Mesenchymal stem cell (in vitro differentiated cells and primary cell): ENCODE measurements at regions not wholly inside any gene's neighbourhood (a gene's known extent, or its start where the extent isn't known, plus 50 kb on each side); places are given as distances from the start of the nearest gene placed in this dataset.

ENCODE experiments used
- DNase-seq: peaks from one replicate; pipeline ENCODE4 v3.0.0-alpha.2; 2013
- H2AFZ ChIP-seq: one replicate; pipeline ENCODE4 v1.6.1; 2013; ENCODE audit warnings: low read depth, mild to moderate bottlenecking, control low read depth, inconsistent platforms, low read length, moderate library complexity
- H2AK5ac ChIP-seq: 2 replicates; pipeline ENCODE4 v1.6.1; 2013; ENCODE audit warnings: low read length, moderate library complexity, mild to moderate bottlenecking, inconsistent platforms; ENCODE audit not compliant: severe bottlenecking
- H2BK120ac ChIP-seq: one replicate; pipeline ENCODE4 v1.6.1; 2013; ENCODE audit warnings: low read depth, mild to moderate bottlenecking, inconsistent platforms, low read length, moderate library complexity
- H2BK12ac ChIP-seq, 2 experiments: one replicate each; pipeline ENCODE4 v1.6.1; 2013; ENCODE audit warnings: inconsistent platforms in 2 of 2, low read length in 2 of 2, mild to moderate bottlenecking in 2 of 2, moderate library complexity in 2 of 2, control low read depth in 1 of 2
- H2BK15ac ChIP-seq: one replicate; pipeline ENCODE4 v1.6.1; 2013; ENCODE audit warnings: mild to moderate bottlenecking, low read depth, inconsistent platforms; ENCODE audit not compliant: poor library complexity, severe bottlenecking
- H2BK5ac ChIP-seq: 2 replicates; pipeline ENCODE4 v1.6.1; 2013; ENCODE audit warnings: low read depth, mild to moderate bottlenecking, low read length, control low read depth, inconsistent platforms; ENCODE audit not compliant: poor library complexity, severe bottlenecking
- H3K14ac ChIP-seq, 2 experiments: one replicate each; pipeline ENCODE4 v1.6.1; 2013; ENCODE audit warnings: inconsistent platforms in 2 of 2, low read length in 2 of 2, control low read depth in 1 of 2, mild to moderate bottlenecking in 1 of 2, moderate library complexity in 1 of 2
- H3K18ac ChIP-seq, 2 experiments: one replicate each; pipeline ENCODE4 v1.6.1; 2013; ENCODE audit warnings: inconsistent platforms in 2 of 2, low read length in 2 of 2, control low read depth in 1 of 2, low read depth in 1 of 2, mild to moderate bottlenecking in 1 of 2
- H3K23ac ChIP-seq, 2 experiments: one replicate each; pipeline ENCODE4 v1.6.1; 2013; ENCODE audit warnings: inconsistent platforms in 2 of 2, low read length in 2 of 2, mild to moderate bottlenecking in 2 of 2, moderate library complexity in 2 of 2, control low read depth in 1 of 2
- H3K27ac ChIP-seq: 2 replicates; pipeline ENCODE4 v1.5.1; 2013; ENCODE audit warnings: mild to moderate bottlenecking, moderate library complexity, low read length, control low read depth, inconsistent platforms; ENCODE audit not compliant: poor library complexity, severe bottlenecking
- H3K27me3 ChIP-seq, 2 experiments: 2 replicates each; pipeline versions ENCODE4 v1.6.1 to v1.7.0; 2013; ENCODE audit warnings: low read length in 2 of 2, mild to moderate bottlenecking in 2 of 2, moderate library complexity in 2 of 2, control low read depth in 1 of 2, inconsistent platforms in 1 of 2; ENCODE audit not compliant: control insufficient read depth in 1 of 2, insufficient read depth in 1 of 2
- H3K36me3 ChIP-seq, 2 experiments: 2 replicates each; pipeline versions ENCODE4 v1.6.1 to v1.7.0; 2013; ENCODE audit warnings: low read length in 2 of 2, control low read depth in 1 of 2, inconsistent platforms in 1 of 2, low read depth in 1 of 2, mild to moderate bottlenecking in 1 of 2; ENCODE audit not compliant: insufficient read depth in 2 of 2, control insufficient read depth in 1 of 2
- H3K4ac ChIP-seq, 2 experiments: one replicate each; pipeline ENCODE4 v1.6.1; 2013; ENCODE audit warnings: inconsistent platforms in 2 of 2, low read length in 2 of 2, mild to moderate bottlenecking in 2 of 2, moderate library complexity in 2 of 2, control low read depth in 1 of 2, low read depth in 1 of 2
- H3K4me1 ChIP-seq: 2 replicates; pipeline ENCODE4 v1.6.1; 2013; ENCODE audit warnings: low read depth, low read length, control low read depth; ENCODE audit not compliant: control insufficient read depth, insufficient read depth
- H3K4me2 ChIP-seq: 2 replicates; pipeline ENCODE4 v1.6.1; 2013; ENCODE audit warnings: low read length, mild to moderate bottlenecking, inconsistent platforms; ENCODE audit not compliant: poor library complexity, severe bottlenecking
- H3K4me3 ChIP-seq, 2 experiments: 2 replicates each; pipeline versions ENCODE4 v1.5.1 to v1.7.0; 2013; ENCODE audit warnings: low read length in 2 of 2, mild to moderate bottlenecking in 2 of 2, control low read depth in 1 of 2, low read depth in 1 of 2; ENCODE audit not compliant: insufficient read depth in 1 of 2
- H3K79me1 ChIP-seq: replicated peaks from 2 replicates; pipeline ENCODE4 v1.6.1; 2013; ENCODE audit warnings: mild to moderate bottlenecking, control low read depth, low read length, inconsistent platforms; ENCODE audit not compliant: poor library complexity, severe bottlenecking
- H3K9ac ChIP-seq: 2 replicates; pipeline ENCODE4 v1.7.0; 2013; ENCODE audit warnings: mild to moderate bottlenecking, low read length, moderate library complexity
- H3K9me3 ChIP-seq: 2 replicates; pipeline ENCODE4 v1.7.0; 2013; ENCODE audit warnings: mild to moderate bottlenecking, low read length; ENCODE audit not compliant: control insufficient read depth
- H4K8ac ChIP-seq: one replicate; pipeline ENCODE4 v1.6.1; 2013; ENCODE audit warnings: inconsistent platforms, mild to moderate bottlenecking, low read length, moderate library complexity
- H4K91ac ChIP-seq: one replicate; pipeline ENCODE4 v1.6.1; 2013; ENCODE audit warnings: mild to moderate bottlenecking, low read length, inconsistent platforms
- WGBS: methylation state at CpG from one replicate; pipeline ENCODE4 v1.1.7; 2013; ENCODE audit warnings: mixed read lengths; 5-methylcytosine and 5-hydroxymethylcytosine counted together

- Histone ChIP-seq H3K27ac (no peak overlapping the region), H3K18ac (no peak overlapping the region), H2BK120ac (no peak overlapping the region), H3K9me3 (no peaks in the 10 kb centered on the region), H2BK12ac (no peak overlapping the region), H2AK5ac (no peak overlapping the region), H4K8ac (no peak overlapping the region), H3K4me2 (no peak overlapping the region), H3K4me1 (no peaks in the 10 kb centered on the region), H2BK5ac (no peak overlapping the region), H2BK15ac (no peak overlapping the region), H3K27me3 (peaks cover 0 to 14% of the 10 kb centered on the region in 2 experiments), H3K23ac (no peak overlapping the region), H3K36me3 (no peaks in the 10 kb centered on the region), H3K9ac (no peak overlapping the region), H3K79me1 (no peaks in the 10 kb centered on the region), H3K14ac (no peak overlapping the region), H2AFZ (no peak overlapping the region), H3K4ac (no peak overlapping the region), H4K91ac (no peak overlapping the region), H3K4me3 (no peak overlapping the region)
- 100% methylated on average over 1 of the region's 1 CpG for WGBS
- DNase-seq, result no peak
These were observed 225.9 kb upstream of the PITX2 start for GRCh38 chr4:110848787-110849186.

GRCh38 chr4:110849461-110849860, 226.6 kb upstream of the PITX2 start:
- H2BK15ac ChIP-seq, result no peak overlapping the region
- H3K4ac ChIP-seq, result no peak overlapping the region
- no peak overlapping the region for H2AK5ac ChIP-seq
- no peak overlapping the region for H2BK120ac ChIP-seq
- no peak overlapping the region for H4K91ac ChIP-seq
- no peak overlapping the region for H4K8ac ChIP-seq
- H3K9me3 ChIP-seq, result no peaks in the 10 kb centered on the region
- DNase-seq, result no peak
- H3K27me3 ChIP-seq, result peaks cover 0 to 14% of the 10 kb centered on the region in 2 experiments
- H3K79me1 ChIP-seq, result no peaks in the 10 kb centered on the region
- H3K4me1 ChIP-seq, result no peaks in the 10 kb centered on the region
- no peak overlapping the region for H3K27ac ChIP-seq
- 94% methylated on average over 4 of the region's 6 CpGs for WGBS
- H3K23ac ChIP-seq, result no peak overlapping the region
- no peak overlapping the region for H2BK5ac ChIP-seq
- no peak overlapping the region for H3K4me2 ChIP-seq
- no peak overlapping the region for H2BK12ac ChIP-seq
- no peak overlapping the region for H3K14ac ChIP-seq
- no peak overlapping the region for H2AFZ ChIP-seq
- peak overlapping the region in 1 of 2 experiments; percentile 40 for H3K18ac ChIP-seq
- no peak overlapping the region for H3K4me3 ChIP-seq
- no peak overlapping the region for H3K9ac ChIP-seq
- no peaks in the 10 kb centered on the region for H3K36me3 ChIP-seq

- H3K18ac ChIP-seq, result peak overlapping the region in 1 of 2 experiments; percentile 53
- H2AFZ ChIP-seq, result no peak overlapping the region
- H4K8ac ChIP-seq, result no peak overlapping the region
- H3K9me3 ChIP-seq, result no peaks in the 10 kb centered on the region
- DNase-seq, result peak; percentile 43
- H3K4me2 ChIP-seq, result no peak overlapping the region
- no peak overlapping the region for H2AK5ac ChIP-seq
- H2BK15ac ChIP-seq, result no peak overlapping the region
- WGBS, result 45% methylated on average over 12 of the region's 12 CpGs
- no peak overlapping the region for H4K91ac ChIP-seq
- H2BK5ac ChIP-seq, result no peak overlapping the region
- H3K27me3 ChIP-seq, result peaks cover 0 to 14% of the 10 kb centered on the region in 2 experiments
- no peak overlapping the region for H3K14ac ChIP-seq
- H2BK120ac ChIP-seq, result no peak overlapping the region
- no peak overlapping the region for H3K4me3 ChIP-seq
- H3K4ac ChIP-seq, result no peak overlapping the region
- no peak overlapping the region for H3K23ac ChIP-seq
- peak overlapping the region in 1 of 2 experiments; percentile 17 for H2BK12ac ChIP-seq
- H3K27ac ChIP-seq, result no peak overlapping the region
- H3K79me1 ChIP-seq, result no peaks in the 10 kb centered on the region
- no peak overlapping the region for H3K9ac ChIP-seq
- no peaks in the 10 kb centered on the region for H3K4me1 ChIP-seq
- no peaks in the 10 kb centered on the region for H3K36me3 ChIP-seq
These were observed 227.9 kb upstream of the PITX2 start for GRCh38 chr4:110850461-110851442.

- no peak overlapping the region for H2BK12ac ChIP-seq
- no peak overlapping the region for H2AK5ac ChIP-seq
- H3K9me3 ChIP-seq, result no peaks in the 10 kb centered on the region
- H3K27ac ChIP-seq, result no peak overlapping the region
- no peak overlapping the region for H3K18ac ChIP-seq
- H3K23ac ChIP-seq, result no peak overlapping the region
- no peak overlapping the region for H4K8ac ChIP-seq
- H3K4me2 ChIP-seq, result no peak overlapping the region
- no peak overlapping the region for H2BK5ac ChIP-seq
- H4K91ac ChIP-seq, result no peak overlapping the region
- H3K9ac ChIP-seq, result no peak overlapping the region
- H3K4me1 ChIP-seq, result no peaks in the 10 kb centered on the region
- H3K79me1 ChIP-seq, result no peaks in the 10 kb centered on the region
- H2BK120ac ChIP-seq, result no peak overlapping the region
- WGBS, result 100% methylated on average over 1 of the region's 2 CpGs
- H2BK15ac ChIP-seq, result no peak overlapping the region
- H3K14ac ChIP-seq, result no peak overlapping the region
- H3K4ac ChIP-seq, result no peak overlapping the region
- no peak for DNase-seq
- H2AFZ ChIP-seq, result no peak overlapping the region
- no peaks in the 10 kb centered on the region for H3K36me3 ChIP-seq
- H3K27me3 ChIP-seq, result peaks cover 0 to 14% of the 10 kb centered on the region in 2 experiments
- no peak overlapping the region for H3K4me3 ChIP-seq
These were observed 229.1 kb upstream of the PITX2 start for GRCh38 chr4:110851989-110852388.
